ENCODE measurements at regions not wholly inside any gene's neighbourhood (a gene's known extent, or its start where the extent isn't known, plus 50 kb on each side); places are given as distances from the start of the nearest gene placed in this dataset.

DNA sequence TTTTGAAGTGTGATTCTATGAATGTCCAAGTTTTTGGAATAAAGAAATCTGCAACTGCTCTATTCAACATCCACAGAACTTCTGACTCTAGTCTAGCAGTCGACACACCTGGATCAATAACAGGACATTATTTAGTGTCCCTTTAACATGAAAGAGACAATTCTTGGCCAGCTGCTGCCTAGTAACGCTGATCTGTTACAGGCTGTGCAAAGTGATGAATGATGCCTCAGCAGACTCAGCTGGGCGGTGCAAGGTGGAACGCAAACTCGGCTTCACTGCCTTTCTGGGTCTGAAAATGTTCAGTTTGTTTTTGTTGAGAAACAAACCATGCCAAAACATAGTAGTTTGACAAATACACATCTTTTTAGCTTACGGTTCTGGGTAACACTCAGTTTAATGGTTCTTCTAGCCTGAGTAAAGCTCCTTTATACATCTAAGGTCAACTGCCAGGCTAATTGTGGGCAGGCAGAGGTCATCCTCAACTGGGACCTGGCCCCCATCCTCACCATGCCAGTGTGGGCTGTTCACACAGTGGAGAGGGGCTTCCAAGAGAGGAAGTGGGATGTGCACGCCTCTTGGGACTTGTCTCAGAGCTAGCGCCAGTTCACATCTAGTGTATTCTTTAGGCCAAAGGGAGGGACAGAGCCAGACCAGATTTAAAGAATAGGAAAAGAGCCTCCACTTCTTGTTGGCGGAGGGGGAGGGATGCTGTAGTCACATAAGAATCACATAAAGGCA lies 879.7 kb downstream of the QKI start:
- Mint-ChIP-seq H3K27me3 (ENCODE audit: low read depth, unreplicated experiment) (peaks cover 2% of the 10 kb centered on the region), H3K4me3 (ENCODE audit: unreplicated experiment) (no peak overlapping the region), H3K36me3 (ENCODE audit: low read depth, unreplicated experiment) (no peaks in the 10 kb centered on the region), H3K4me1 (ENCODE audit: low read depth, unreplicated experiment) (no peaks in the 10 kb centered on the region), H3K27ac (ENCODE audit: unreplicated experiment) (no peak overlapping the region), H3K9me3 (ENCODE audit: unreplicated experiment) (no peaks in the 10 kb centered on the region)
- FAIRE-seq (no peak), DNase-seq (ENCODE audit: low read depth) (no peak)
- H3K9ac ChIP-seq (ENCODE audit: low read length) = no peak overlapping the region
- H2AFZ ChIP-seq (ENCODE audit: low read depth, low read length) = no peak overlapping the region
- H4K20me1 ChIP-seq (ENCODE audit: insufficient read depth, low read length) = no peaks in the 10 kb centered on the region
- H3K4me1 ChIP-seq (ENCODE audit: insufficient read depth, low read length) = no peaks in the 10 kb centered on the region
- no peaks in the 10 kb centered on the region for H3K36me3 ChIP-seq (ENCODE audit: insufficient read depth, low read length)
- H3K4me3 ChIP-seq (ENCODE audit: insufficient read depth, low read depth, low read length) = no peak overlapping the region
- no peaks in the 10 kb centered on the region for H3K9me3 ChIP-seq (ENCODE audit: insufficient read depth, low read depth, low read length)
- H3K27me3 ChIP-seq (ENCODE audit: insufficient read depth, low read length) = no peaks in the 10 kb centered on the region
- H3K79me2 ChIP-seq (ENCODE audit: insufficient read depth, low read length) = no peaks in the 10 kb centered on the region
- no peak overlapping the region for H3K27ac ChIP-seq (ENCODE audit: low read depth, low read length)
- H3K4me2 ChIP-seq (ENCODE audit: low read length) = no peak overlapping the region
- TF ChIP-seq CTCF (IDR thresholded peaks at IDR 0.05; ENCODE audit: insufficient read depth, low read depth, low read length) = no peak
- no peak for TF ChIP-seq EZH2 (IDR thresholded peaks at IDR 0.05; ENCODE audit: insufficient read depth, low read length)

- no peak overlapping the region for H3K4me2 ChIP-seq (ENCODE audit: low read length)
- no peak overlapping the region for H3K27ac ChIP-seq (ENCODE audit: low read depth, low read length)
- no peaks in the 10 kb centered on the region for H3K9me3 Mint-ChIP-seq (ENCODE audit: unreplicated experiment)
Measured at GRCh38 chr6:164291224-164291623, 876.7 kb downstream of the QKI start.

More at GRCh38 chr6:164291224-164291623, 876.7 kb downstream of the QKI start:
- Mint-ChIP-seq H3K27me3 (ENCODE audit: low read depth, unreplicated experiment) (peaks cover 2% of the 10 kb centered on the region), H3K36me3 (ENCODE audit: low read depth, unreplicated experiment) (no peaks in the 10 kb centered on the region), H3K4me1 (ENCODE audit: low read depth, unreplicated experiment) (no peaks in the 10 kb centered on the region), H3K27ac (ENCODE audit: unreplicated experiment) (no peak overlapping the region), H3K4me3 (ENCODE audit: unreplicated experiment) (no peak overlapping the region)
- H3K9ac ChIP-seq (ENCODE audit: low read length) = no peak overlapping the region
- no peak overlapping the region for H2AFZ ChIP-seq (ENCODE audit: low read depth, low read length)
- no peak overlapping the region for H3K4me3 ChIP-seq (ENCODE audit: insufficient read depth, low read depth, low read length)
- no peaks in the 10 kb centered on the region for H3K36me3 ChIP-seq (ENCODE audit: insufficient read depth, low read length)
- no peaks in the 10 kb centered on the region for H4K20me1 ChIP-seq (ENCODE audit: insufficient read depth, low read length)
- TF ChIP-seq CTCF (IDR thresholded peaks at IDR 0.05; ENCODE audit: insufficient read depth, low read depth, low read length) (no peak), EZH2 (IDR thresholded peaks at IDR 0.05; ENCODE audit: insufficient read depth, low read length) (no peak)
- no peak for DNase-seq (ENCODE audit: low read depth)
- H3K79me2 ChIP-seq (ENCODE audit: insufficient read depth, low read length) = no peaks in the 10 kb centered on the region
- no peak for FAIRE-seq
- no peaks in the 10 kb centered on the region for H3K27me3 ChIP-seq (ENCODE audit: insufficient read depth, low read length)
- no peaks in the 10 kb centered on the region for H3K4me1 ChIP-seq (ENCODE audit: insufficient read depth, low read length)
- no peaks in the 10 kb centered on the region for H3K9me3 ChIP-seq (ENCODE audit: insufficient read depth, low read depth, low read length)
